DND-41 (cell line): ENCODE measurements at regions not wholly inside any gene's neighbourhood (a gene's known extent, or its start where the extent isn't known, plus 50 kb on each side); places are given as distances from the start of the nearest gene placed in this dataset.

Experiments used
- ATAC-seq: fragments of 200-7000 bp; cut with Tn5 transposase; 3 replicates; pipeline ENCODE4 v1.9.1; 2021; ENCODE audit warnings: low read depth; ENCODE audit not compliant: insufficient read depth
- DNase-seq: peaks from one replicate; pipeline ENCODE4 v3.0.0-alpha.2; 2020
- H2AFZ ChIP-seq: 2 replicates; pipeline ENCODE4 v1.6.0; 2012; ENCODE audit warnings: low read depth, low read length
- H3K27ac ChIP-seq: 2 replicates; pipeline ENCODE4 v1.5.1; 2012; ENCODE audit warnings: low read length, inconsistent platforms
- H3K27me3 ChIP-seq: fragments of 200-600 bp; sonication (generic); 2 replicates; pipeline ENCODE4 v1.6.0; 2012; ENCODE audit warnings: low read length, mild to moderate bottlenecking, inconsistent platforms; ENCODE audit not compliant: insufficient read depth, poor library complexity
- H3K36me3 ChIP-seq: 2 replicates; pipeline ENCODE4 v1.5.1; 2012; ENCODE audit warnings: low read length, inconsistent platforms; ENCODE audit not compliant: insufficient read depth
- H3K4me1 ChIP-seq: 2 replicates; pipeline ENCODE4 v1.5.1; 2012; ENCODE audit warnings: mild to moderate bottlenecking, low read length; ENCODE audit not compliant: insufficient read depth
- H3K4me2 ChIP-seq: 2 replicates; pipeline ENCODE4 v1.6.0; 2012; ENCODE audit warnings: mild to moderate bottlenecking, moderate library complexity, low read length, inconsistent platforms; ENCODE audit not compliant: insufficient read depth
- H3K4me3 ChIP-seq, 2 experiments: fragments of 200-600 bp in 1 of 2; shearing (Covaris generic) in 1 of 2; 2 replicates each; pipeline ENCODE4 v1.5.1; 2012 to 2016; ENCODE audit warnings: inconsistent platforms in 2 of 2, low read length in 2 of 2, mild to moderate bottlenecking in 2 of 2, low read depth in 1 of 2, moderate library complexity in 1 of 2
- H3K79me2 ChIP-seq: 2 replicates; pipeline ENCODE4 v1.6.0; 2012; ENCODE audit warnings: low read length, inconsistent platforms; ENCODE audit not compliant: insufficient read depth
- H3K9ac ChIP-seq: 2 replicates; pipeline ENCODE4 v1.6.0; 2012; ENCODE audit warnings: low read depth, mild to moderate bottlenecking, inconsistent platforms, low read length, moderate library complexity
- H3K9me3 ChIP-seq: 2 replicates; pipeline ENCODE4 v1.5.1; 2012; ENCODE audit warnings: low read length, moderate library complexity, mild to moderate bottlenecking, inconsistent platforms; ENCODE audit not compliant: insufficient read depth, severe bottlenecking
- H4K20me1 ChIP-seq: 2 replicates; pipeline ENCODE4 v1.6.0; 2012; ENCODE audit warnings: low read length; ENCODE audit not compliant: insufficient read depth
- EZH2 ChIP-seq: IDR thresholded peaks from 3 replicates; pipeline ENCODE4 v1.6.1; 2012; ENCODE audit warnings: borderline replicate concordance, low read depth, mild to moderate bottlenecking, moderate library complexity, low read length, inconsistent platforms; ENCODE audit not compliant: severe bottlenecking
- TF ChIP-seq, protein P1 (sequence below): IDR thresholded peaks from 2 replicates; pipeline ENCODE4 v1.5.1; 2012; ENCODE audit warnings: borderline replicate concordance, low read length, moderate library complexity, mild to moderate bottlenecking; ENCODE audit not compliant: poor library complexity, severe bottlenecking; ENCODE audit errors: extremely low read depth

- H4K20me1 ChIP-seq: no peaks in the 10 kb centered on the region
- H2AFZ ChIP-seq: no peak overlapping the region
- no peak for TF ChIP-seq EZH2
- TF ChIP-seq, protein P1, sequence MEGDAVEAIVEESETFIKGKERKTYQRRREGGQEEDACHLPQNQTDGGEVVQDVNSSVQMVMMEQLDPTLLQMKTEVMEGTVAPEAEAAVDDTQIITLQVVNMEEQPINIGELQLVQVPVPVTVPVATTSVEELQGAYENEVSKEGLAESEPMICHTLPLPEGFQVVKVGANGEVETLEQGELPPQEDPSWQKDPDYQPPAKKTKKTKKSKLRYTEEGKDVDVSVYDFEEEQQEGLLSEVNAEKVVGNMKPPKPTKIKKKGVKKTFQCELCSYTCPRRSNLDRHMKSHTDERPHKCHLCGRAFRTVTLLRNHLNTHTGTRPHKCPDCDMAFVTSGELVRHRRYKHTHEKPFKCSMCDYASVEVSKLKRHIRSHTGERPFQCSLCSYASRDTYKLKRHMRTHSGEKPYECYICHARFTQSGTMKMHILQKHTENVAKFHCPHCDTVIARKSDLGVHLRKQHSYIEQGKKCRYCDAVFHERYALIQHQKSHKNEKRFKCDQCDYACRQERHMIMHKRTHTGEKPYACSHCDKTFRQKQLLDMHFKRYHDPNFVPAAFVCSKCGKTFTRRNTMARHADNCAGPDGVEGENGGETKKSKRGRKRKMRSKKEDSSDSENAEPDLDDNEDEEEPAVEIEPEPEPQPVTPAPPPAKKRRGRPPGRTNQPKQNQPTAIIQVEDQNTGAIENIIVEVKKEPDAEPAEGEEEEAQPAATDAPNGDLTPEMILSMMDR: no peak
- H3K79me2 ChIP-seq: no peaks in the 10 kb centered on the region
- H3K9ac ChIP-seq: no peak overlapping the region
- ATAC-seq: no peak
- no peak overlapping the region for H3K27ac ChIP-seq
- H3K4me3 ChIP-seq: no peak overlapping the region
- H3K4me2 ChIP-seq: no peak overlapping the region
- no peaks in the 10 kb centered on the region for H3K27me3 ChIP-seq
- H3K4me1 ChIP-seq: peaks cover 6% of the 10 kb centered on the region
- peaks cover 4% of the 10 kb centered on the region for H3K9me3 ChIP-seq
- no peak for DNase-seq
- H3K36me3 ChIP-seq: no peaks in the 10 kb centered on the region
Measured at GRCh38 chr5:107799306-107799705, 128.6 kb upstream of the EFNA5 start.

- H3K36me3 ChIP-seq: no peaks in the 10 kb centered on the region
- TF ChIP-seq, protein P1: no peak
- TF ChIP-seq EZH2: no peak
- H4K20me1 ChIP-seq: no peaks in the 10 kb centered on the region
- H2AFZ ChIP-seq: no peak overlapping the region
- no peaks in the 10 kb centered on the region for H3K79me2 ChIP-seq
- H3K9ac ChIP-seq: no peak overlapping the region
- H3K27ac ChIP-seq: no peak overlapping the region
- ATAC-seq: no peak
- H3K27me3 ChIP-seq: no peaks in the 10 kb centered on the region
- no peak overlapping the region for H3K4me2 ChIP-seq
- H3K4me1 ChIP-seq: no peaks in the 10 kb centered on the region; the same call in 1 of the 2 replicates
- H3K9me3 ChIP-seq: peaks cover 4% of the 10 kb centered on the region
- no peak for DNase-seq
- H3K4me3 ChIP-seq: no peak overlapping the region
Measured at GRCh38 chr5:107796797-107797196, 126.1 kb upstream of the EFNA5 start.

DNA sequence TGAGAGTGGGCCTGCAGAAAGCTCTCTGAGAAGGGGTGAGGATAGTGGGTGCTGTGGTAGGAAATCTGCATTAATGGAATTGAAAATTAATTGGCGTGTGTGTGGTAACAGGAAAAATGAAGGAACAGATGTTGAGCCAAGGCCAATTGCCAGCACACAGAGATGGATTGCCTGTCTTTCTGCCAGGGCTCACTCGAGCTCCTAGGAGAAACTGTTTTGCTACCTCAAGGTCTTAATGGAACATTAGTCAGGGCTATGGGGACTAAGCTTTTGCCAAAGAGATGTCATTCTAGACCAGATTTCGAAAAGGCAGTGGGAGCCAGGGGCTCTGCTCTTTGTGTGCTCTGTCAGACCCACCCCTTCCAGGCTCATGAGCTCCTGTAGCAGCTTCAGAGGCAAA lies 124.0 kb upstream of the EFNA5 start:
- H3K27me3 ChIP-seq: no peaks in the 10 kb centered on the region
- H3K4me1 ChIP-seq: no peaks in the 10 kb centered on the region; the same call in 1 of the 2 replicates
- DNase-seq: no peak
- H3K9ac ChIP-seq: no peak overlapping the region
- no peaks in the 10 kb centered on the region for H3K36me3 ChIP-seq
- H3K4me3 ChIP-seq: no peak overlapping the region
- no peak overlapping the region for H2AFZ ChIP-seq
- H3K9me3 ChIP-seq: peaks cover 4% of the 10 kb centered on the region
- H3K4me2 ChIP-seq: no peak overlapping the region
- TF ChIP-seq, protein P1: no peak
- TF ChIP-seq EZH2: no peak
- H4K20me1 ChIP-seq: no peaks in the 10 kb centered on the region
- no peaks in the 10 kb centered on the region for H3K79me2 ChIP-seq
- ATAC-seq: no peak
- no peak overlapping the region for H3K27ac ChIP-seq

DNA sequence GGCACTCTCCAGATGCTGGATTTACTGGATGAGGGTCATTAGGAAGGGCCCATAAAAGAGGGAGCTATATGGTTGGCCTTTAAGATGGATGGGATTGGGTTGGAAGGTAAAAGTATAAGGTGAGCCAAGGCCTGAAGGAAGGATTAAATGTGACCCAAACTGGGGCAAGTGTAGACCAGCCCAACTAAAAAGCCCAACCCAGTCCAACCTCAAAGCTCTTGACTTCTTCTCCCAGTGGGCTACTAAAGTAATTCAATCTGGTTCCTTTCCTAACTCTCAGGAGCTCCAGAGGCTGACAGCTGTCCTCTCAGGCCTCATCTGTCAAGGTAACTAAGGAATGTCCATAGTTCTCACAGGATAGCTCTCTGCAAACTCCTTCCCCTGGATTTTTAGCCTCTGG lies 122.2 kb upstream of the EFNA5 start:
- Histone ChIP-seq H3K9ac (no peak overlapping the region), H3K4me1 (no peaks in the 10 kb centered on the region), H3K27ac (no peak overlapping the region), H3K79me2 (no peaks in the 10 kb centered on the region), H3K27me3 (no peaks in the 10 kb centered on the region), H3K36me3 (no peaks in the 10 kb centered on the region), H3K4me3 (no peak overlapping the region), H2AFZ (no peak overlapping the region), H3K4me2 (no peak overlapping the region), H3K9me3 (peaks cover 4% of the 10 kb centered on the region), H4K20me1 (no peaks in the 10 kb centered on the region)
- ATAC-seq: no peak
- DNase-seq: no peak
- TF ChIP-seq, protein P1: no peak
- no peak for TF ChIP-seq EZH2
